ENCODE measurements at regions not wholly inside any gene's neighbourhood (a gene's known extent, or its start where the extent isn't known, plus 50 kb on each side); places are given as distances from the start of the nearest gene placed in this dataset.

- TF ChIP-seq CTCF (conservative IDR thresholded peaks at IDR 0.05; ENCODE audit: low read length): no peak
- no peak for TF ChIP-seq EZH2phosphoT487 (IDR thresholded peaks at IDR 0.05; ENCODE audit: borderline replicate concordance)
Observed at GRCh38 chr11:113549061-113549460, 73.9 kb upstream of the DRD2 start.

All from Loucy (cell line).